GM18867 (cell line): ENCODE measurements at regions not wholly inside any gene's neighbourhood (a gene's known extent, or its start where the extent isn't known, plus 50 kb on each side); places are given as distances from the start of the nearest gene placed in this dataset.
"Not testable (repeated sequence)": the region's sequence is repeated elsewhere in the genome, so short reads cannot be mapped to it uniquely, and the experiment has no call there.

Experiments used
- ATAC-seq: cut with Tn5 transposase; IDR thresholded peaks from one replicate; pipeline ENCODE4 v1.9.1; 2021; ENCODE audit warnings: mild to moderate bottlenecking, moderate library complexity; ENCODE audit not compliant: unreplicated experiment

GRCh38 chr10:23869548-23869947 lies 339.4 kb upstream of the KIAA1217 start:
- no peak for ATAC-seq

GRCh38 chr10:23869996-23870395 lies 338.9 kb upstream of the KIAA1217 start:
- ATAC-seq, result no peak

- ATAC-seq, result no peak
Measured at GRCh38 chr10:23870651-23871610, 338.0 kb upstream of the KIAA1217 start.

GRCh38 chr10:23872290-23872689 lies 336.6 kb upstream of the KIAA1217 start:
- no peak for ATAC-seq

- ATAC-seq, result no peak
Measured at GRCh38 chr10:23877791-23878320, 331.1 kb upstream of the KIAA1217 start.

- no peak for ATAC-seq
Measured at GRCh38 chr10:23884670-23885069, 324.3 kb upstream of the KIAA1217 start.

GRCh38 chr10:23885853-23886252 lies 323.1 kb upstream of the KIAA1217 start:
- ATAC-seq, result no peak

GRCh38 chr10:23886355-23886754 lies 322.6 kb upstream of the KIAA1217 start:
- ATAC-seq, result no peak

GRCh38 chr10:23891301-23891700 lies 317.6 kb upstream of the KIAA1217 start:
- ATAC-seq, result no peak

GRCh38 chr10:23892296-23892695 lies 316.6 kb upstream of the KIAA1217 start:
- ATAC-seq, result no peak

- ATAC-seq, result no peak
Measured at GRCh38 chr10:23897267-23897666, 311.7 kb upstream of the KIAA1217 start.

- ATAC-seq, result no peak
Measured at GRCh38 chr10:23897861-23898260, 311.1 kb upstream of the KIAA1217 start.

- ATAC-seq, result no peak
Measured at GRCh38 chr10:23899166-23899565, 309.8 kb upstream of the KIAA1217 start.

GRCh38 chr10:23910291-23910690 lies 298.6 kb upstream of the KIAA1217 start:
- ATAC-seq, result no peak

- no peak for ATAC-seq
Measured at GRCh38 chr10:23912884-23913404, 296.0 kb upstream of the KIAA1217 start.

- ATAC-seq, result no peak
Measured at GRCh38 chr10:23914641-23915040, 294.3 kb upstream of the KIAA1217 start.

GRCh38 chr10:23917251-23917840 lies 291.6 kb upstream of the KIAA1217 start:
- no peak for ATAC-seq

GRCh38 chr10:23918090-23918723 lies 290.7 kb upstream of the KIAA1217 start:
- ATAC-seq, result no peak

- no peak for ATAC-seq
Measured at GRCh38 chr10:23918839-23919238, 290.1 kb upstream of the KIAA1217 start.

GRCh38 chr10:23927576-23928325 lies 281.2 kb upstream of the KIAA1217 start:
- no peak for ATAC-seq

- ATAC-seq, result not testable (repeated sequence)
Measured at GRCh38 chr10:23934023-23934422, 274.9 kb upstream of the KIAA1217 start.
